PFSK-1 (cell line): ENCODE measurements at regions not wholly inside any gene's neighbourhood (a gene's known extent, or its start where the extent isn't known, plus 50 kb on each side); places are given as distances from the start of the nearest gene placed in this dataset.

ENCODE experiments used
- FOXP2 ChIP-seq: optimal IDR thresholded peaks from 2 replicates; pipeline ENCODE3; 2011; ENCODE audit warnings: borderline replicate concordance, control low read depth, inconsistent platforms; ENCODE audit not compliant: insufficient read depth; ENCODE audit errors: extremely low read length, extremely low read depth
- POLR2AphosphoS5 ChIP-seq: IDR thresholded peaks from 2 replicates; pipeline ENCODE4 v1.6.1; 2012; ENCODE audit warnings: low read depth, mild to moderate bottlenecking, control low read depth, low read length, moderate library complexity
- REST ChIP-seq, 2 experiments: IDR thresholded peaks; 2 replicates each; pipeline versions ENCODE4 v1.6.1 to v1.8.0; 2011 to 2012; ENCODE audit warnings: low read depth in 2 of 2, low read length in 2 of 2, control low read depth in 1 of 2, inconsistent platforms in 1 of 2, mild to moderate bottlenecking in 1 of 2, moderate library complexity in 1 of 2; ENCODE audit not compliant: insufficient read depth in 1 of 2
- SIN3A ChIP-seq: IDR thresholded peaks from 2 replicates; pipeline ENCODE4 v1.6.1; 2012; ENCODE audit warnings: mild to moderate bottlenecking, low read length, moderate library complexity, borderline replicate concordance; ENCODE audit not compliant: insufficient read depth
- TAF1 ChIP-seq: IDR thresholded peaks from 2 replicates; pipeline ENCODE4 v1.6.1; 2012; ENCODE audit warnings: low read length, control low read depth, borderline replicate concordance; ENCODE audit not compliant: insufficient read depth

- no peak for TF ChIP-seq FOXP2
- TF ChIP-seq POLR2AphosphoS5: no peak
- TF ChIP-seq SIN3A: no peak
- no peak for TF ChIP-seq TAF1
- no peak for TF ChIP-seq REST (IDR thresholded peaks at IDR 0.05; ENCODE audit: insufficient read depth in 1 of 2, low read depth in 2 of 2, low read length in 2 of 2)
These were observed 98.0 kb upstream of the SLC6A6 start for GRCh38 chr3:14304101-14305045.

GRCh38 chr3:14305324-14305723 lies 97.1 kb upstream of the SLC6A6 start:
- no peak for TF ChIP-seq REST (IDR thresholded peaks at IDR 0.05; ENCODE audit: insufficient read depth in 1 of 2, low read depth in 2 of 2, low read length in 2 of 2)
- no peak for TF ChIP-seq FOXP2
- TF ChIP-seq POLR2AphosphoS5: no peak
- no peak for TF ChIP-seq SIN3A
- no peak for TF ChIP-seq TAF1

GRCh38 chr3:14306142-14306541 lies 96.3 kb upstream of the SLC6A6 start:
- TF ChIP-seq SIN3A: no peak
- no peak for TF ChIP-seq TAF1
- TF ChIP-seq FOXP2: no peak
- no peak for TF ChIP-seq POLR2AphosphoS5
- TF ChIP-seq REST (IDR thresholded peaks at IDR 0.05; ENCODE audit: insufficient read depth in 1 of 2, low read depth in 2 of 2, low read length in 2 of 2): no peak

GRCh38 chr3:14307656-14308302 lies 94.6 kb upstream of the SLC6A6 start:
- no peak for TF ChIP-seq SIN3A
- no peak for TF ChIP-seq FOXP2
- no peak for TF ChIP-seq REST (IDR thresholded peaks at IDR 0.05; ENCODE audit: insufficient read depth in 1 of 2, low read depth in 2 of 2, low read length in 2 of 2)
- TF ChIP-seq POLR2AphosphoS5: no peak
- no peak for TF ChIP-seq TAF1

- TF ChIP-seq TAF1 (no peak), REST (IDR thresholded peaks at IDR 0.05; ENCODE audit: insufficient read depth in 1 of 2, low read depth in 2 of 2, low read length in 2 of 2) (no peak), SIN3A (no peak), POLR2AphosphoS5 (no peak), FOXP2 (no peak)
These were observed 90.7 kb upstream of the SLC6A6 start for GRCh38 chr3:14311729-14312128.
